GM19351 (cell line): ENCODE measurements at regions not wholly inside any gene's neighbourhood (a gene's known extent, or its start where the extent isn't known, plus 50 kb on each side); places are given as distances from the start of the nearest gene placed in this dataset.

Experiments used
- ATAC-seq: cut with Tn5 transposase; IDR thresholded peaks from one replicate; pipeline ENCODE4 v1.9.1; 2021; ENCODE audit warnings: mild to moderate bottlenecking, moderate library complexity; ENCODE audit not compliant: unreplicated experiment

GRCh38 chr21:28828021-28828420 is 164.7 kb downstream of the LTN1 start:
- no peak for ATAC-seq

DNA sequence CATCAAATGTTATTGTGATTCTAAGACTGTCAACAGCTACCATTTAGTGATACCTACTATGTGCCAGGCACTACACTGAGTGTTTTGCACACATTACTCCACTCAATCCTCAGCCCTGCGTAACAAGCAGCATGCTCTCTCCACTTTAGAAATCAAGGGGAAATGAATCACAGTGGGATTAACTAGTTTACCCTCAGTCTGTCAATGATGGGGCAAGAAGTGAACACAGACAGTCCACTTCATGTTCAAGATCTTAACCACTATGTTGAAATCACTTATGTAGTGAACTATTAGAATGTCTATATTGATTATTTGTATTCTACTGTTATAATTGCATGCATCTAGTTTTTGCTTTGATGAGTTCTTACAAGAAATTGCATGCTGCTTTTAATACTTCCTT is 165.3 kb downstream of the LTN1 start:
- no peak for ATAC-seq

- ATAC-seq = no peak
Observed at GRCh38 chr21:28826569-28826968, 166.1 kb downstream of the LTN1 start.

DNA sequence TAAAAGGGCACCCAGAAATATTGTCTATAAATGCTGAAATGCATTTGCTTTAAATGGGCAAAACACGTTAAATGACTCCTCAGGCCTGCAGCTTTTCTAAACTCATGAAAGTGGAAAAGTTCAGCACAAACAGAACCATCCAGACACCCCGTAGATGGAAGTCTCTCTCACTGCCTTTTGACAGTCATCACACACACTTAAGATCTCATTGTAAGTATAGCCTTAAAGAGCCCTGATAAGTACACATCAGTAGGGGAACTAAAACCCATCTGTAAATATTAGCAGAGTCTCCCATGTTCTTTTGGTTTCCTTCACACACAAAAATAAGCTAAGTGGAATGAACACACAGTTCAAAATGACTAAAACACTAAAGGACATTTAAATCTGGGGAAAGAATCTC is 166.7 kb downstream of the LTN1 start:
- no peak for ATAC-seq

- no peak for ATAC-seq
Observed at GRCh38 chr21:28823429-28823828, 169.2 kb downstream of the LTN1 start.

GRCh38 chr21:28822486-28823335 is 170.0 kb downstream of the LTN1 start:
- ATAC-seq = no peak

DNA sequence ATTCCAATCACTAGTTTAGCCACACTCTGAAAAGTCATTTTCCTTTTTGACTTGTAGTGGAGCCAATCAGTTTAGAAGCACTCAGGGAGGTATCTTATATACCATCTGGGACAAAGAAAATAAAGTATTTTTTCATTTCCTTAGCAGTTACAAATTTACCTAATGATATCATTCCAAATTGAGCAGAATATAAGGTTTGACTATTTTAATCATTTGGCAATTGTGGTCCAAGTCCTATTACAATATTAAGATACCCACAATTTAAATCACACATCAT is 170.6 kb downstream of the LTN1 start:
- ATAC-seq = no peak

GRCh38 chr21:28821276-28822122 is 171.2 kb downstream of the LTN1 start:
- ATAC-seq = no peak

- no peak for ATAC-seq
Observed at GRCh38 chr21:28818663-28819278, 173.9 kb downstream of the LTN1 start.

GRCh38 chr21:28817871-28818270 is 174.8 kb downstream of the LTN1 start:
- no peak for ATAC-seq

DNA sequence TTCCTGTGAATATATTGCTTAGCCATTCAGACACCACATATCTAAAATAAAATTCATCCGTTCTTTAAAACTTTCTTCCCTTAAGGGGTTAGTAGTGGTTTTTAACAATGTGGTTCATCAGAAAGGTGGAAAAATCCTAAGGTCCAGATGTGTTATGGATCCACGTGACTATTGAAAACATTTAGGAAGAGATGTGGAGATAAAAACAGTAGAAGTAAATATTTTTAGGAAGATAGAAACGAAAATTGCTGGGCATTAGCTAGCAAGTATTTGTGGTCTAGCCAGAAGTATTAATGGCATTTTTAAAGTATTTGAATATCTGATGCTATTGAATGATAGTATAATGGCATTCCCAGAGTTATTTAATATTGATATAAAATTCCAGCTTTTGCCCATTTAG is 180.8 kb downstream of the LTN1 start:
- ATAC-seq = no peak

- ATAC-seq = no peak
Observed at GRCh38 chr21:28810826-28811524, 181.7 kb downstream of the LTN1 start.

DNA sequence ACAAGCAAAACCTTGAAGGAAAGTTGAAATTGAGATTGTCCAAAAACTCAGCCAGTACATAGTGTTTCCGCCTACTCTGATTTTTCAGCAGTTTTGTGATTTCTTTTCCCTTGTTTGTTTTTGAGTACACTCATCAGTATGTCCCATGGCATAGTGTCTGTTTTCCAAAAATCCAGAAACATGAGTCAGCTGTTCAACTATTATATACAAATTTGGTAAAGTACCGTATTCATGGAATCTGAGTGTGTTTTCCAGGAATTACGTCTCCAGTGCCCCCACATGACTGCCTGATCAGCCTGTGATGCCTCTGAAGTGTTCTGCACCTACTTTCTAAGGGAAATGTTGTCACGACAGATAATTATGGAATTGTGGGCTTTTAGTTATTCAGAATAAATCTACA is 186.8 kb downstream of the LTN1 start:
- ATAC-seq = no peak

GRCh38 chr21:28804089-28804670 is 188.5 kb downstream of the LTN1 start:
- no peak for ATAC-seq

- ATAC-seq = no peak
Observed at GRCh38 chr21:28801906-28802305, 190.8 kb downstream of the LTN1 start.

DNA sequence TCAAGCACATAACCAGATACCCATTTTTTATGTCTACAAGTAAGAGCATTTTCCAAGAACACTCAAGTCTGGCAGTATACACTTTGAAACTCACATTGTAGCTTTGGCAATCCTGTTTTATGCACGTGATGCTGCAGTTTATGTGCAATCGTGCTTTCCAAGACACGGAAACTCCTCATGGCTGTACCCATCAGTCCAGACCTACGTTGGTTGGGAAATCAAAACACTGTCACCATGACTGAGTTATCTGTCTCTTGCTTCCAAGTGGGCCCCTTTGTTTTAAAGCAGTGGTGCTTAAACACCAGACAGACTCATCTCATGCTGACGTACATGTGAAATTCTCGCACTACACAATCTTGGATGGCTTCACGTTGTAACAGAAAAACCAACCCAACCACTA is 192.8 kb downstream of the LTN1 start:
- ATAC-seq = no peak

DNA sequence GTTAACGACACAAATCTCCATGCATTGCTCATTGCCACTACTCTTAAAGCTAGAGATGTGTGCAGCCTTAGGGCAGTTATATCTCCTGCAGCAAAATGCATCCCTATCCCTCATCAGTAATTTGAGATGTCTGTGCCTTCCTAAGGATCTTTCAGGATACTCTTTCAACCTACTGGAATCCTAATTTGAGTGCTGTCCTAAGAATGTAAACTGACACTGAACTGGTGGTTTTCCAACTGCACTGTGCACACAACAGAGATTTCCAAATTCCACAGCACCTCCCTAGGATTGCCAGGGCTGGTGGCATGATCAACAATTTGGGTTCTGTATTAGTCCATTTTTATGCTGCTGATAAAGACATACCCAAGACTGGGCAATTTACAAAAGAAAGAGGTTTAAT is 193.9 kb downstream of the LTN1 start:
- ATAC-seq = no peak

DNA sequence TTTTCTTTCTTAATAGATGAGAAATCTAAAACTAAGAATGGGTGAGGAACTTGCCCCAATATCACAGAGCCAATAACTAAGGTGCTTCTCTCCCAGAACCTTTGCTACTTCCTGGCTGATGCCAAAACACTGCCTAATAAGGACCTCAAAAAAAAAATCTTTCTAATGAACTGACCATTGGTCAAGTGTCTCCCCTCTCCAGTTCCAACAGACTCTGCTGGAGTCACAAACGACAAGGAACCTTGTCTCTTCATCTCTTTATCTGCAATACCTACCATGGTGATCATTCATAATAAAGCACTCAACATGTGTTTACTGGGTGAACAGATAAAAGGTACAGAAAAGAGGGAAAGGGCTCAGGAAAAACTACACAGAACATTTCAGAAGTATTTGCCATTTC is 197.4 kb downstream of the LTN1 start:
- no peak for ATAC-seq

DNA sequence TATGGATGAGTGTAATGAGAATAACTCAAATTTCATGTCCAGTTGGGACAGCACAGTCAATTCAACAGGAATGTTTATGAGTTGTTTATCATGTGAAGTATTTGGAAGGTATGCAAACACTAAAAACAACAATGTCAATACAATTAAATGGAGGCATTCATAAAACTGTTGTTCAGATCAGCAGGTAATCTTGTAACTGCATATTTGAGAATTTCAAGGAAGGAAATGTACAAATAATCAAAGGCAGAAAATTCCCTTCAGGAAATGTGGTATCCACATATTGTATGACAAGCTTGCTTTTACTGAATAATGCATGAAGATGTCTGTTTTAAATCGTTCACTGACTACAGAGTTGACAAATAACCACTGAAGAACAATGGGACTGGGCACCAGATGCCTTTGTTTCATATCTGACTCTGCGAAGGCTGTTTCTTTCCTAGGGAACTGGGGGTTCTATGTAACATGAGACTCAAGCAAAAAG is 198.3 kb downstream of the LTN1 start:
- no peak for ATAC-seq

DNA sequence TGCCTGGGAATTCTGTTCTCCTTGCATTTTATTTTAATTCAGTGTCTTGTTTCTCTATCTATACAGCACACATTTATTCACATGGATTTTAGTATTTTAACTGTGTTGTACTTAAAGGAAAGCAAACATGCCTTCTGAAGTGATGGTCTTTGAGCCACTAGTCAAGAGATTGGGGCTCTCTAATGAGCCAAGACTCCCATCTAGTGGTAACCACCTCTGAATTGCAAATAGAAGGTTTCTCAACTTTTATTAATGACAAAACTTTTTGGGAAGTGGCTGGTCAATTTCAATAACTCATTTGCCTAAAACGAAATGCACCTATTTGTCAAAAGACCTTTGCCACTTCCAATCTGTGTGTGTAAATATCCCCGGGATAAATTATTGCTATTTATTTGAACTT is 199.6 kb downstream of the LTN1 start:
- ATAC-seq = no peak
